ENCODE measurements at regions not wholly inside any gene's neighbourhood (a gene's known extent, or its start where the extent isn't known, plus 50 kb on each side); places are given as distances from the start of the nearest gene placed in this dataset.

- no peak for DNase-seq
Measured at GRCh38 chr4:1493540-1494287, 87.5 kb upstream of the NKX1-1 start.

- DNase-seq, result no peak
Measured at GRCh38 chr4:1492651-1493539, 86.7 kb upstream of the NKX1-1 start.

GRCh38 chr4:1492142-1492457 lies 85.9 kb upstream of the NKX1-1 start:
- DNase-seq, result no peak

- no peak for DNase-seq
Measured at GRCh38 chr4:1491328-1492141, 85.3 kb upstream of the NKX1-1 start.

- DNase-seq, result no peak
Measured at GRCh38 chr4:1490654-1491327, 84.5 kb upstream of the NKX1-1 start.

GRCh38 chr4:1490011-1490653 lies 83.9 kb upstream of the NKX1-1 start:
- no peak for DNase-seq

GRCh38 chr4:1489639-1489995 lies 83.4 kb upstream of the NKX1-1 start:
- DNase-seq, result no peak

- DNase-seq, result no peak
Measured at GRCh38 chr4:1488831-1489638, 82.8 kb upstream of the NKX1-1 start.

GRCh38 chr4:1488357-1488756 lies 82.1 kb upstream of the NKX1-1 start:
- DNase-seq, result no peak

- DNase-seq, result no peak
Measured at GRCh38 chr4:1487761-1488160, 81.5 kb upstream of the NKX1-1 start.

- DNase-seq, result no peak
Measured at GRCh38 chr4:1487106-1487505, 80.9 kb upstream of the NKX1-1 start.

- DNase-seq, result no peak
Measured at GRCh38 chr4:1485280-1485679, 79.0 kb upstream of the NKX1-1 start.

GRCh38 chr4:1480720-1481119 lies 74.5 kb upstream of the NKX1-1 start:
- no peak for DNase-seq

GRCh38 chr4:1479454-1479853 lies 73.2 kb upstream of the NKX1-1 start:
- no peak for DNase-seq

GRCh38 chr4:1478766-1479355 lies 72.6 kb upstream of the NKX1-1 start:
- DNase-seq, result no peak

GRCh38 chr4:1477045-1477840 lies 71.0 kb upstream of the NKX1-1 start:
- no peak for DNase-seq

- no peak for DNase-seq
Measured at GRCh38 chr4:1476140-1476513, 69.9 kb upstream of the NKX1-1 start.

- DNase-seq, result no peak
Measured at GRCh38 chr4:1475277-1476139, 69.3 kb upstream of the NKX1-1 start.

Measured in CD4-positive, alpha-beta T cell treated with Interleukin-1 beta for 1 hour (primary cell).